Keratinocyte (primary cell): ENCODE measurements at regions not wholly inside any gene's neighbourhood (a gene's known extent, or its start where the extent isn't known, plus 50 kb on each side); places are given as distances from the start of the nearest gene placed in this dataset.

Source experiments
- DNase-seq: peaks from one replicate; pipeline ENCODE4 v3.0.0-alpha.2; 2011; ENCODE audit warnings: low read depth, missing footprints, low spot score
- FAIRE-seq: peaks from 2 replicates; lab custom pipeline; 2011; peaks lifted over from hg19 to GRCh38; lab: Jason Lieb, UNC
- H2AFZ ChIP-seq: 2 replicates; pipeline ENCODE4 v1.6.0; 2012; ENCODE audit warnings: low read length, control low read depth, inconsistent platforms; ENCODE audit not compliant: control insufficient read depth
- H3K27ac ChIP-seq: 2 replicates; pipeline ENCODE4 v1.5.1; 2011; ENCODE audit warnings: low read length; ENCODE audit not compliant: control insufficient read depth, insufficient read depth
- H3K27me3 ChIP-seq: 3 replicates; pipeline ENCODE4 v1.6.0; 2011; ENCODE audit warnings: low read length; ENCODE audit not compliant: control insufficient read depth, insufficient read depth; ENCODE audit errors: extremely low read depth
- H3K36me3 ChIP-seq, 2 experiments: 2 replicates in 1 of 2; 3 replicates in 1 of 2; pipeline ENCODE4 v1.5.1; 2011; ENCODE audit warnings: low read length in 2 of 2, mild to moderate bottlenecking in 1 of 2; ENCODE audit not compliant: control insufficient read depth in 2 of 2, insufficient read depth in 2 of 2; ENCODE audit errors: extremely low read depth in 1 of 2
- H3K4me1 ChIP-seq: 3 replicates; pipeline ENCODE4 v1.5.1; 2011; ENCODE audit warnings: low read length; ENCODE audit not compliant: control insufficient read depth, insufficient read depth; ENCODE audit errors: extremely low read depth
- H3K4me2 ChIP-seq: 3 replicates; pipeline ENCODE4 v1.6.0; 2011; ENCODE audit warnings: low read depth, low read length; ENCODE audit not compliant: control insufficient read depth, insufficient read depth; ENCODE audit errors: extremely low read depth
- H3K4me3 ChIP-seq, 3 experiments: fragments of 200-600 bp in 1 of 3; sonication (generic) in 1 of 3; 2 replicates in 2 of 3; 3 replicates in 1 of 3; pipeline ENCODE4 v1.5.1; 2011 to 2016; ENCODE audit warnings: low read length in 3 of 3, mild to moderate bottlenecking in 3 of 3, control low read depth in 2 of 3, inconsistent platforms in 1 of 3, low read depth in 1 of 3, mixed read lengths in 1 of 3, mixed run types in 1 of 3, moderate library complexity in 1 of 3; ENCODE audit not compliant: control insufficient read depth in 2 of 3, insufficient read depth in 2 of 3; ENCODE audit errors: extremely low read depth in 1 of 3
- H3K79me2 ChIP-seq: 2 replicates; pipeline ENCODE4 v1.6.0; 2012; ENCODE audit warnings: low read length; ENCODE audit not compliant: control insufficient read depth, insufficient read depth
- H3K9ac ChIP-seq: 3 replicates; pipeline ENCODE4 v1.6.0; 2011; ENCODE audit warnings: low read length; ENCODE audit not compliant: control insufficient read depth, insufficient read depth; ENCODE audit errors: extremely low read depth
- H3K9me1 ChIP-seq: 3 replicates; pipeline ENCODE4 v1.6.0; 2011; ENCODE audit warnings: low read length; ENCODE audit not compliant: control insufficient read depth, insufficient read depth; ENCODE audit errors: extremely low read depth
- H3K9me3 ChIP-seq: 2 replicates; pipeline ENCODE4 v1.5.1; 2012; ENCODE audit warnings: low read depth, low read length; ENCODE audit not compliant: control insufficient read depth
- H4K20me1 ChIP-seq: 3 replicates; pipeline ENCODE4 v1.6.0; 2011; ENCODE audit warnings: low read length; ENCODE audit not compliant: control insufficient read depth, insufficient read depth; ENCODE audit errors: extremely low read depth
- CTCF ChIP-seq, 3 experiments: IDR thresholded peaks in 1 of 3; conservative IDR thresholded peaks in 1 of 3; optimal IDR thresholded peaks in 1 of 3; 2 replicates in 2 of 3; 3 replicates in 1 of 3; pipeline versions ENCODE3 to v1.5.1; 2011; ENCODE audit warnings: low read length in 3 of 3, mild to moderate bottlenecking in 3 of 3, moderate library complexity in 2 of 3, control low read depth in 1 of 3, inconsistent platforms in 1 of 3; ENCODE audit not compliant: insufficient read depth in 2 of 3; ENCODE audit errors: extremely low read depth in 1 of 3
- EZH2 ChIP-seq: IDR thresholded peaks from one replicate; pipeline ENCODE4 v1.6.1; 2012; ENCODE audit warnings: inconsistent platforms, mild to moderate bottlenecking, low read length, moderate library complexity
- dilution Hi-C: fragments of 300-500 bp; cut with MboI; formaldehyde crosslinking; loops from one replicate; pipeline ENCODE4 v1.7.0; 2020; ENCODE audit warnings: low sequenced_read_pairs; ENCODE audit not compliant: extremely low pct_ligation_motif_present

- FAIRE-seq (no peak), DNase-seq (no peak)
- dilution Hi-C loops: no loop called here
- no peak overlapping the region for H3K27ac ChIP-seq
- no peak overlapping the region for H3K9ac ChIP-seq
- no peaks in the 10 kb centered on the region for H3K27me3 ChIP-seq
- H3K4me3 ChIP-seq: no peak overlapping the region
- no peaks in the 10 kb centered on the region for H3K4me1 ChIP-seq
- no peak overlapping the region for H3K4me2 ChIP-seq
- no peak for TF ChIP-seq CTCF (optimal IDR thresholded peaks at IDR 0.05 in 1 of 3, IDR thresholded peaks at IDR 0.05 in 1 of 3, conservative IDR thresholded peaks at IDR 0.05 in 1 of 3; ENCODE audit: extremely low read depth in 1 of 3, insufficient read depth in 2 of 3, low read length in 3 of 3)
- no peak for TF ChIP-seq EZH2
- H4K20me1 ChIP-seq: no peaks in the 10 kb centered on the region
- H3K36me3 ChIP-seq: no peaks in the 10 kb centered on the region
- H2AFZ ChIP-seq: no peak overlapping the region
- no peaks in the 10 kb centered on the region for H3K79me2 ChIP-seq
- no peaks in the 10 kb centered on the region for H3K9me3 ChIP-seq
- H3K9me1 ChIP-seq: no peaks in the 10 kb centered on the region
These were observed 530.2 kb upstream of the CBLB start for GRCh38 chr3:106398891-106399600.

GRCh38 chr3:106399761-106400160, 530.9 kb upstream of the CBLB start:
- Histone ChIP-seq H3K79me2 (no peaks in the 10 kb centered on the region), H2AFZ (no peak overlapping the region), H3K36me3 (no peaks in the 10 kb centered on the region), H3K9me3 (no peaks in the 10 kb centered on the region), H3K9ac (no peak overlapping the region), H3K9me1 (no peaks in the 10 kb centered on the region), H3K4me1 (no peaks in the 10 kb centered on the region), H3K27me3 (no peaks in the 10 kb centered on the region), H3K4me3 (no peak overlapping the region), H3K27ac (no peak overlapping the region), H3K4me2 (no peak overlapping the region), H4K20me1 (no peaks in the 10 kb centered on the region)
- dilution Hi-C loops: no loop called here
- no peak for TF ChIP-seq EZH2
- no peak for TF ChIP-seq CTCF (optimal IDR thresholded peaks at IDR 0.05 in 1 of 3, IDR thresholded peaks at IDR 0.05 in 1 of 3, conservative IDR thresholded peaks at IDR 0.05 in 1 of 3; ENCODE audit: extremely low read depth in 1 of 3, insufficient read depth in 2 of 3, low read length in 3 of 3)
- FAIRE-seq (no peak), DNase-seq (no peak)
